H9 (cell line): ENCODE measurements at regions not wholly inside any gene's neighbourhood (a gene's known extent, or its start where the extent isn't known, plus 50 kb on each side); places are given as distances from the start of the nearest gene placed in this dataset.

Experiments used
- DNase-seq: peaks from one replicate; pipeline ENCODE4 v3.0.0-alpha.2; 2017
- H2AFZ ChIP-seq: one replicate; pipeline ENCODE4 v1.6.1; 2013; ENCODE audit warnings: mild to moderate bottlenecking, low read length, control low read depth, moderate library complexity
- H2AK5ac ChIP-seq: 2 replicates; pipeline ENCODE4 v1.6.1; 2013; ENCODE audit warnings: low read length, control low read depth, mixed read lengths; ENCODE audit not compliant: insufficient read length
- H2BK120ac ChIP-seq: one replicate; pipeline ENCODE4 v1.6.1; 2013; ENCODE audit warnings: low read depth, mild to moderate bottlenecking, low read length, control low read depth, inconsistent platforms; ENCODE audit not compliant: poor library complexity, severe bottlenecking
- H2BK12ac ChIP-seq: 2 replicates; pipeline ENCODE4 v1.6.1; 2013; ENCODE audit warnings: low read length, control low read depth, mixed read lengths, low read depth; ENCODE audit not compliant: insufficient read length
- H2BK15ac ChIP-seq: 2 replicates; pipeline ENCODE4 v1.6.1; 2013; ENCODE audit warnings: low read depth, low read length, control low read depth
- H2BK20ac ChIP-seq: one replicate; pipeline ENCODE4 v1.6.1; 2013; ENCODE audit warnings: low read depth, mild to moderate bottlenecking, low read length, control low read depth, inconsistent platforms; ENCODE audit not compliant: poor library complexity, severe bottlenecking
- H2BK5ac ChIP-seq: 2 replicates; pipeline ENCODE4 v1.6.1; 2013; ENCODE audit warnings: low read length, control low read depth, mixed read lengths; ENCODE audit not compliant: insufficient read length
- H3K14ac ChIP-seq: 2 replicates; pipeline ENCODE4 v1.6.1; 2013; ENCODE audit warnings: low read length, control low read depth; ENCODE audit not compliant: insufficient read depth
- H3K18ac ChIP-seq: 2 replicates; pipeline ENCODE4 v1.6.1; 2013; ENCODE audit warnings: low read depth, mild to moderate bottlenecking, mixed read lengths, low read length, control low read depth; ENCODE audit not compliant: insufficient read length
- H3K23ac ChIP-seq: 2 replicates; pipeline ENCODE4 v1.6.1; 2013; ENCODE audit warnings: low read length, control low read depth, mixed read lengths, low read depth; ENCODE audit not compliant: insufficient read length
- H3K23me2 ChIP-seq: 2 replicates; pipeline ENCODE4 v1.6.1; 2013; ENCODE audit warnings: low read depth, mild to moderate bottlenecking, mixed read lengths, low read length, control low read depth; ENCODE audit not compliant: insufficient read length, poor library complexity, severe bottlenecking
- H3K27ac ChIP-seq: 2 replicates; pipeline ENCODE4 v1.5.1; 2013; ENCODE audit warnings: low read length, control low read depth, mixed read lengths, low read depth; ENCODE audit not compliant: insufficient read length
- H3K27me3 ChIP-seq: 2 replicates; pipeline ENCODE4 v1.6.1; 2013; ENCODE audit warnings: low read length, control low read depth, inconsistent platforms; ENCODE audit not compliant: insufficient read depth
- H3K4ac ChIP-seq: 2 replicates; pipeline ENCODE4 v1.6.1; 2013; ENCODE audit warnings: low read depth, mild to moderate bottlenecking, control low read depth, inconsistent platforms, low read length, moderate library complexity
- H3K4me1 ChIP-seq: 2 replicates; pipeline ENCODE4 v1.6.1; 2013; ENCODE audit warnings: low read length, control low read depth, inconsistent platforms; ENCODE audit not compliant: insufficient read depth
- H3K4me2 ChIP-seq: 2 replicates; pipeline ENCODE4 v1.6.1; 2013; ENCODE audit warnings: low read length, control low read depth, mixed read lengths; ENCODE audit not compliant: insufficient read length, insufficient read depth
- H3K56ac ChIP-seq: 2 replicates; pipeline ENCODE4 v1.6.1; 2013; ENCODE audit warnings: low read depth, mild to moderate bottlenecking, mixed read lengths, low read length, control low read depth; ENCODE audit not compliant: insufficient read length
- H3K79me1 ChIP-seq: 2 replicates; pipeline ENCODE4 v1.6.1; 2013; ENCODE audit warnings: low read depth, mild to moderate bottlenecking, moderate library complexity, low read length, control low read depth, inconsistent platforms; ENCODE audit not compliant: insufficient read depth, poor library complexity, severe bottlenecking
- H3K79me2 ChIP-seq: 2 replicates; pipeline ENCODE4 v1.6.1; 2013; ENCODE audit warnings: low read length, control low read depth, inconsistent platforms; ENCODE audit not compliant: insufficient read depth
- H3K9ac ChIP-seq: 2 replicates; pipeline ENCODE4 v1.6.1; 2013; ENCODE audit warnings: low read length, control low read depth, mixed read lengths; ENCODE audit not compliant: insufficient read length; ENCODE audit errors: extremely low read depth
- H3K9me3 ChIP-seq: one replicate; pipeline ENCODE4 v1.6.1; 2013; ENCODE audit warnings: low read depth, low read length, inconsistent platforms; ENCODE audit not compliant: control insufficient read depth
- H3T11ph ChIP-seq: one replicate; pipeline ENCODE4 v1.6.1; 2013; ENCODE audit warnings: mild to moderate bottlenecking, low read length, control low read depth, inconsistent platforms
- H4K20me1 ChIP-seq: one replicate; pipeline ENCODE4 v1.6.1; 2013; ENCODE audit not compliant: control insufficient read depth, insufficient read length, insufficient read depth
- H4K5ac ChIP-seq: 2 replicates; pipeline ENCODE4 v1.6.1; 2013; ENCODE audit warnings: low read depth, mild to moderate bottlenecking, mixed read lengths, low read length, control low read depth; ENCODE audit not compliant: insufficient read length
- H4K8ac ChIP-seq: replicated peaks from 2 replicates; pipeline ENCODE4 v1.6.1; 2013; ENCODE audit warnings: low read length, control low read depth, mixed read lengths, low read depth; ENCODE audit not compliant: insufficient read length
- H4K91ac ChIP-seq: 2 replicates; pipeline ENCODE4 v1.6.1; 2013; ENCODE audit warnings: low read depth, mild to moderate bottlenecking, moderate library complexity, mixed read lengths, low read length, control low read depth; ENCODE audit not compliant: insufficient read length
- H3K27ac Mint-ChIP-seq, 3 experiments: 2 replicates in 2 of 3; 3 replicates in 1 of 3; pipeline ENCODE4 v1.8.0; 2020 to 2021; ENCODE audit warnings: mixed read lengths in 3 of 3, mild to moderate bottlenecking in 1 of 3, moderate library complexity in 1 of 3
- H3K27me3 Mint-ChIP-seq: 2 replicates; pipeline ENCODE4 v1.8.0; 2021; ENCODE audit warnings: low read depth, mild to moderate bottlenecking, moderate library complexity, mixed read lengths
- H3K36me3 Mint-ChIP-seq, 3 experiments: 2 replicates in 2 of 3; 3 replicates in 1 of 3; pipeline ENCODE4 v1.8.0; 2020 to 2021; ENCODE audit warnings: low read depth in 3 of 3, mixed read lengths in 3 of 3; ENCODE audit not compliant: insufficient read depth in 1 of 3
- H3K4me1 Mint-ChIP-seq, 2 experiments: 2 replicates each; pipeline ENCODE4 v1.8.0; 2020; ENCODE audit warnings: mixed read lengths in 2 of 2
- H3K4me3 Mint-ChIP-seq, 2 experiments: 2 replicates in 1 of 2; 3 replicates in 1 of 2; pipeline ENCODE4 v1.8.0; 2020 to 2021; ENCODE audit warnings: mild to moderate bottlenecking in 2 of 2, mixed read lengths in 2 of 2, moderate library complexity in 1 of 2
- H3K9me3 Mint-ChIP-seq, 2 experiments: 2 replicates in 1 of 2; 3 replicates in 1 of 2; pipeline ENCODE4 v1.8.0; 2020; ENCODE audit warnings: mild to moderate bottlenecking in 2 of 2, mixed read lengths in 2 of 2, moderate library complexity in 1 of 2
- CTCF ChIP-seq: fragments of 200-600 bp; sonication (generic); conservative IDR thresholded peaks from 3 replicates; pipeline ENCODE4 v1.8.0; 2021; ENCODE audit warnings: antibody characterized with exemption, mild to moderate bottlenecking
- WGBS: extraction: QIAGEN DNeasy Blood & Tissue Kit; methylation state at CpG from one replicate; pipeline ENCODE4 v1.1.7; 2013; ENCODE audit warnings: missing lambda C conversion rate, low lambda C conversion rate, mixed read lengths; ENCODE audit not compliant: insufficient read length; ENCODE audit errors: extremely low coverage; 5-methylcytosine and 5-hydroxymethylcytosine counted together

DNA sequence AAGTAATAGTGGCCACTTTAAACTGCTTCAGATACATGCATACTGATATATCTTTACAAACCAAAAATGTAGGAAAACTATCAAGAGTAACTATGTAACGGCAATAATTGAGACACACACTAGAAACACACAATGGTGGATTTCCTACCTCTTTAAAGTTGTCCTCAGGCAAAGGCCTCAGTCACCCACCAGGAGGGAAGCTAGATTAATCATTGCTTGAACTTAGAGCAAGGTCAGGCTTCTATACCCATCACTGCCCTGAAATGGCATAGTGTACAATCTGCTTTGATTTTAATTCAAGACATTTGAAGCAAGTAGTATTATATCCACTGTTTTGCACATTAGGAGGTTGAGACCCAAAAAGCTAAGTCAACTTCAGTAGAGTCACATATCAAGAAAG, 110.9 kb downstream of the AREG start:
- Histone ChIP-seq H4K91ac (no peak overlapping the region), H3K23ac (no peak overlapping the region), H3K9me3 (no peaks in the 10 kb centered on the region), H4K8ac (no peak overlapping the region), H2AFZ (no peak overlapping the region), H3K4me2 (no peak overlapping the region), H3K79me1 (no peaks in the 10 kb centered on the region), H2BK12ac (no peak overlapping the region), H3K9ac (no peak overlapping the region), H3K23me2 (no peaks in the 10 kb centered on the region), H4K5ac (no peak overlapping the region), H3K27ac (no peak overlapping the region), H2AK5ac (no peak overlapping the region), H3K56ac (no peak overlapping the region), H4K20me1 (no peaks in the 10 kb centered on the region), H3T11ph (no peak overlapping the region), H2BK120ac (no peak overlapping the region), H3K18ac (no peak overlapping the region), H3K27me3 (no peaks in the 10 kb centered on the region), H3K4ac (no peak overlapping the region), H2BK5ac (no peak overlapping the region), H3K14ac (no peak overlapping the region), H3K79me2 (no peaks in the 10 kb centered on the region), H2BK20ac (no peak overlapping the region), H2BK15ac (no peak overlapping the region), H3K4me1 (no peaks in the 10 kb centered on the region)
- WGBS = no CpG with 5 or more reads among the region's 1 CpG
- no peak for DNase-seq
- H3K36me3 Mint-ChIP-seq = no peaks in the 10 kb centered on the region
- H3K4me3 Mint-ChIP-seq = no peak overlapping the region
- no peak overlapping the region for H3K27ac Mint-ChIP-seq
- H3K4me1 Mint-ChIP-seq = peaks cover 5 to 9% of the 10 kb centered on the region in 2 experiments
- H3K27me3 Mint-ChIP-seq = no peaks in the 10 kb centered on the region
- no peak for TF ChIP-seq CTCF
- 0 out of 5 replicates have a peak, but pooled peaks cover 0 to 5% of the 10 kb centered on the region in 2 experiments for H3K9me3 Mint-ChIP-seq
